Body of pancreas (tissue), 4 donors: ENCODE measurements at regions not wholly inside any gene's neighbourhood (a gene's known extent, or its start where the extent isn't known, plus 50 kb on each side); places are given as distances from the start of the nearest gene placed in this dataset.

Experiments used
- POLR2A ChIP-seq, 3 donors: fragments of 450-650 bp; IDR thresholded peaks; one replicate each; pipeline ENCODE4 v1.6.1; 2016; ENCODE audit warnings: antibody characterized with exemption in 3 of 3, mild to moderate bottlenecking in 2 of 3
- TF ChIP-seq, protein P1 (sequence below), 7 experiments: fragments of 450-650 bp in 4 of 7; fragments of 200-600 bp in 3 of 7; sonication (generic) in 3 of 7; IDR thresholded peaks; one replicate each; pipeline ENCODE4 v1.5.1; 2016 to 2019; ENCODE audit warnings: antibody characterized with exemption in 7 of 7

DNA sequence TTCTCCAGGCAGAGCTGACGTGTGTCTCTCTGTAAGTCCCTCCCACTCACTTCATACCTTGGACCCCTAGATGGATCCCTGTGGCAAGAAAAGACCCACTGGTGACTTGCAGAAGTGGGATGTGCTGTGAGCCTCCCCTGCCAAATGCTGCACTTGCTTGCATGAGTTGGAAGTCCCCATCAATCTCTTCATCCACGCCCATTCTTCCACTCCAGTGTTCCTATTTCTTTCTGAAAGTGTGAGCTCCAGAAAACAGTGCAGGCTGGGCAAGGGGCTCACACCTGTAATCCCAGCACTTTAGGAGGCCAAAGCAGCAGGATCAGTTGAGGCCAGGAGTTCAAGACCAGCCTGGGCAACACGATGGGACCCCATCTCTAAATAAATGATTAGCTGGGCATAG is 254.1 kb upstream of the IRF2BP2 start:
- TF ChIP-seq, protein P1, sequence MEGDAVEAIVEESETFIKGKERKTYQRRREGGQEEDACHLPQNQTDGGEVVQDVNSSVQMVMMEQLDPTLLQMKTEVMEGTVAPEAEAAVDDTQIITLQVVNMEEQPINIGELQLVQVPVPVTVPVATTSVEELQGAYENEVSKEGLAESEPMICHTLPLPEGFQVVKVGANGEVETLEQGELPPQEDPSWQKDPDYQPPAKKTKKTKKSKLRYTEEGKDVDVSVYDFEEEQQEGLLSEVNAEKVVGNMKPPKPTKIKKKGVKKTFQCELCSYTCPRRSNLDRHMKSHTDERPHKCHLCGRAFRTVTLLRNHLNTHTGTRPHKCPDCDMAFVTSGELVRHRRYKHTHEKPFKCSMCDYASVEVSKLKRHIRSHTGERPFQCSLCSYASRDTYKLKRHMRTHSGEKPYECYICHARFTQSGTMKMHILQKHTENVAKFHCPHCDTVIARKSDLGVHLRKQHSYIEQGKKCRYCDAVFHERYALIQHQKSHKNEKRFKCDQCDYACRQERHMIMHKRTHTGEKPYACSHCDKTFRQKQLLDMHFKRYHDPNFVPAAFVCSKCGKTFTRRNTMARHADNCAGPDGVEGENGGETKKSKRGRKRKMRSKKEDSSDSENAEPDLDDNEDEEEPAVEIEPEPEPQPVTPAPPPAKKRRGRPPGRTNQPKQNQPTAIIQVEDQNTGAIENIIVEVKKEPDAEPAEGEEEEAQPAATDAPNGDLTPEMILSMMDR (IDR thresholded peaks at IDR 0.05): no peak
- TF ChIP-seq POLR2A (IDR thresholded peaks at IDR 0.05): no peak
